K562 (cell line): ENCODE measurements at regions not wholly inside any gene's neighbourhood (a gene's known extent, or its start where the extent isn't known, plus 50 kb on each side); places are given as distances from the start of the nearest gene placed in this dataset.

ENCODE experiments used
- CHD2 ChIP-seq: IDR thresholded peaks from 2 replicates; pipeline ENCODE4 v1.6.1; 2011; ENCODE audit warnings: low read depth, low read length
- DPF2 ChIP-seq: fragments of 450-650 bp; IDR thresholded peaks from 2 replicates; pipeline ENCODE4 v1.6.1; 2016
- IRF2 ChIP-seq: sonication (generic); formaldehyde crosslinking; IDR thresholded peaks from 2 replicates; pipeline ENCODE4 v1.8.1; 2022; ENCODE audit warnings: mild to moderate bottlenecking, missing genetic modification reagents
- MAZ ChIP-seq, 2 experiments: fragments of 450-650 bp in 1 of 2; sonication (generic) in 1 of 2; formaldehyde crosslinking; IDR thresholded peaks in 1 of 2; conservative IDR thresholded peaks in 1 of 2; 2 replicates each; pipeline versions ENCODE4 v1.4.0 to v1.5.0; 2020; ENCODE audit warnings: mild to moderate bottlenecking in 1 of 2, missing genetic modification reagents in 1 of 2
- NR2C2 ChIP-seq, 2 experiments: fragments of 200-800 bp in 1 of 2; sonication (Bioruptor generic) in 1 of 2; sonication (generic) in 1 of 2; formaldehyde crosslinking in 1 of 2; IDR thresholded peaks; 2 replicates each; pipeline versions ENCODE4 v1.6.1 to v1.8.0; 2016 to 2022; ENCODE audit warnings: mild to moderate bottlenecking in 1 of 2, missing compliant biosample characterization in 1 of 2, missing genetic modification characterization in 1 of 2, missing genetic modification reagents in 1 of 2
- POLR2A ChIP-seq: fragments of 450-650 bp; conservative IDR thresholded peaks from 2 replicates; pipeline ENCODE4 v1.6.1; 2016
- RBBP5 ChIP-seq: fragments of 200-600 bp; sonication (generic); IDR thresholded peaks from 2 replicates; pipeline ENCODE4 v1.6.1; 2012; ENCODE audit warnings: borderline replicate concordance, mild to moderate bottlenecking, low read length, control low read depth, inconsistent platforms; ENCODE audit not compliant: insufficient read depth, poor library complexity, severe bottlenecking
- RFX5 ChIP-seq: IDR thresholded peaks from 2 replicates; pipeline ENCODE4 v1.6.1; 2011; ENCODE audit warnings: low read depth, mild to moderate bottlenecking, improper control_type of control experiment, low read length
- SMAD2 ChIP-seq: fragments of 150-350 bp; IDR thresholded peaks from 2 replicates; pipeline ENCODE4 v1.6.1; 2014; ENCODE audit warnings: low read depth, mild to moderate bottlenecking, low read length
- TAF9B ChIP-seq: fragments of 450-650 bp; IDR thresholded peaks from 2 replicates; pipeline ENCODE4 v1.6.1; 2018; ENCODE audit warnings: mild to moderate bottlenecking; ENCODE audit not compliant: partially characterized antibody
- TCF7 ChIP-seq: sonication (generic); IDR thresholded peaks from 2 replicates; pipeline ENCODE4 v1.6.1; 2016; ENCODE audit warnings: antibody characterized with exemption, borderline replicate concordance
- TF ChIP-seq, protein P1 (sequence below), 3 experiments: IDR thresholded peaks in 2 of 3; conservative IDR thresholded peaks in 1 of 3; 2 replicates each; pipeline ENCODE4 v1.5.1; 2011 to 2012; ENCODE audit warnings: low read length in 3 of 3, mild to moderate bottlenecking in 3 of 3, control low read depth in 2 of 3, improper control_type of control experiment in 1 of 3, inconsistent platforms in 1 of 3, low read depth in 1 of 3, mixed read lengths in 1 of 3, moderate library complexity in 1 of 3; ENCODE audit not compliant: insufficient read depth in 2 of 3

- no peak for TF ChIP-seq MAZ (CRISPR knock-in tag; conservative IDR thresholded peaks at IDR 0.05 in 1 of 2, IDR thresholded peaks at IDR 0.05 in 1 of 2)
- TF ChIP-seq CHD2: no peak
- TF ChIP-seq DPF2: no peak
- TF ChIP-seq RFX5: no peak
- TF ChIP-seq TAF9B: no peak
- TF ChIP-seq SMAD2: no peak
- no peak for TF ChIP-seq RBBP5
- no peak for TF ChIP-seq IRF2 (CRISPR knock-in tag)
- no peak for TF ChIP-seq POLR2A
- no peak for TF ChIP-seq TCF7
- no peak for TF ChIP-seq NR2C2 (CRISPR knock-in tag; IDR thresholded peaks at IDR 0.05)
- no peak for TF ChIP-seq NR2C2 (tag; IDR thresholded peaks at IDR 0.05)
- TF ChIP-seq, protein P1, sequence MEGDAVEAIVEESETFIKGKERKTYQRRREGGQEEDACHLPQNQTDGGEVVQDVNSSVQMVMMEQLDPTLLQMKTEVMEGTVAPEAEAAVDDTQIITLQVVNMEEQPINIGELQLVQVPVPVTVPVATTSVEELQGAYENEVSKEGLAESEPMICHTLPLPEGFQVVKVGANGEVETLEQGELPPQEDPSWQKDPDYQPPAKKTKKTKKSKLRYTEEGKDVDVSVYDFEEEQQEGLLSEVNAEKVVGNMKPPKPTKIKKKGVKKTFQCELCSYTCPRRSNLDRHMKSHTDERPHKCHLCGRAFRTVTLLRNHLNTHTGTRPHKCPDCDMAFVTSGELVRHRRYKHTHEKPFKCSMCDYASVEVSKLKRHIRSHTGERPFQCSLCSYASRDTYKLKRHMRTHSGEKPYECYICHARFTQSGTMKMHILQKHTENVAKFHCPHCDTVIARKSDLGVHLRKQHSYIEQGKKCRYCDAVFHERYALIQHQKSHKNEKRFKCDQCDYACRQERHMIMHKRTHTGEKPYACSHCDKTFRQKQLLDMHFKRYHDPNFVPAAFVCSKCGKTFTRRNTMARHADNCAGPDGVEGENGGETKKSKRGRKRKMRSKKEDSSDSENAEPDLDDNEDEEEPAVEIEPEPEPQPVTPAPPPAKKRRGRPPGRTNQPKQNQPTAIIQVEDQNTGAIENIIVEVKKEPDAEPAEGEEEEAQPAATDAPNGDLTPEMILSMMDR (IDR thresholded peaks at IDR 0.05 in 2 of 3, conservative IDR thresholded peaks at IDR 0.05 in 1 of 3; ENCODE audit: insufficient read depth in 2 of 3, low read depth in 1 of 3, low read length in 3 of 3): no peak
Observed at GRCh38 chr9:104339692-104340091, 164.4 kb upstream of the OR13F1 start.
